Gastroesophageal sphincter (tissue), 3 donors: ENCODE measurements at regions not wholly inside any gene's neighbourhood (a gene's known extent, or its start where the extent isn't known, plus 50 kb on each side); places are given as distances from the start of the nearest gene placed in this dataset.

ENCODE experiments used
- POLR2A ChIP-seq, 2 donors: fragments of 450-650 bp; IDR thresholded peaks; one replicate each; pipeline ENCODE4 v1.6.1; 2017; ENCODE audit warnings: antibody characterized with exemption in 2 of 2, mild to moderate bottlenecking in 2 of 2, moderate library complexity in 1 of 2
- POLR2AphosphoS5 ChIP-seq: sonication (generic); formaldehyde crosslinking; IDR thresholded peaks from one replicate; pipeline ENCODE4 v1.6.1; 2017; ENCODE audit warnings: antibody characterized with exemption
- TF ChIP-seq, protein P1 (sequence below), 4 experiments: fragments of 200-600 bp in 2 of 4; fragments of 450-650 bp in 2 of 4; sonication (generic) in 1 of 4; IDR thresholded peaks; one replicate each; pipeline ENCODE4 v1.5.1; 2017 to 2019; ENCODE audit warnings: antibody characterized with exemption in 4 of 4, mild to moderate bottlenecking in 2 of 4, moderate library complexity in 2 of 4

DNA sequence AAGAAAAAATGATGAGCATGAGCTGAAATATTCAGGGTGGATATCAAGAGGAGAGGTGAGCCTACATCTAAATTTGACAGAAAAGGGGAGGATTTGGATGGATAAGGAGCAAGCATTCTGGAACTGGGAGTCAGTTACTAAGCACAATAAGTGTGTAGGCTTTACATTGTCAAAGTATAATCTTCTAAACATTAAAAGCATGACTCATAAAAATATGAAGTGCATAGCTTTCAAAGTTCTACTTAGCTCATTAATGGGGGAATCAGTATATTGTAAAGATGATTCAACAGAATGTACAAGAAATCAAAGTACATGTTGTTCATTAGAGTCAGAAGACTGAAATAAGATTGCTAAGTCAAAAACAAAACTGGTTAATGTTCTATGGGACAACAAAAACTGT lies 248.0 kb upstream of the GAS1 start:
- TF ChIP-seq, protein P1, sequence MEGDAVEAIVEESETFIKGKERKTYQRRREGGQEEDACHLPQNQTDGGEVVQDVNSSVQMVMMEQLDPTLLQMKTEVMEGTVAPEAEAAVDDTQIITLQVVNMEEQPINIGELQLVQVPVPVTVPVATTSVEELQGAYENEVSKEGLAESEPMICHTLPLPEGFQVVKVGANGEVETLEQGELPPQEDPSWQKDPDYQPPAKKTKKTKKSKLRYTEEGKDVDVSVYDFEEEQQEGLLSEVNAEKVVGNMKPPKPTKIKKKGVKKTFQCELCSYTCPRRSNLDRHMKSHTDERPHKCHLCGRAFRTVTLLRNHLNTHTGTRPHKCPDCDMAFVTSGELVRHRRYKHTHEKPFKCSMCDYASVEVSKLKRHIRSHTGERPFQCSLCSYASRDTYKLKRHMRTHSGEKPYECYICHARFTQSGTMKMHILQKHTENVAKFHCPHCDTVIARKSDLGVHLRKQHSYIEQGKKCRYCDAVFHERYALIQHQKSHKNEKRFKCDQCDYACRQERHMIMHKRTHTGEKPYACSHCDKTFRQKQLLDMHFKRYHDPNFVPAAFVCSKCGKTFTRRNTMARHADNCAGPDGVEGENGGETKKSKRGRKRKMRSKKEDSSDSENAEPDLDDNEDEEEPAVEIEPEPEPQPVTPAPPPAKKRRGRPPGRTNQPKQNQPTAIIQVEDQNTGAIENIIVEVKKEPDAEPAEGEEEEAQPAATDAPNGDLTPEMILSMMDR (IDR thresholded peaks at IDR 0.05) = no peak
- TF ChIP-seq POLR2A (IDR thresholded peaks at IDR 0.05) = no peak
- TF ChIP-seq POLR2AphosphoS5 = no peak
